RPMI8226 (cell line): ENCODE measurements at regions not wholly inside any gene's neighbourhood (a gene's known extent, or its start where the extent isn't known, plus 50 kb on each side); places are given as distances from the start of the nearest gene placed in this dataset.
"Not testable (repeated sequence)": the region's sequence is repeated elsewhere in the genome, so short reads cannot be mapped to it uniquely, and the experiment has no call there.

ENCODE experiments used
- DNase-seq: peaks from one replicate; pipeline ENCODE4 v3.0.0-alpha.2; 2015

DNA sequence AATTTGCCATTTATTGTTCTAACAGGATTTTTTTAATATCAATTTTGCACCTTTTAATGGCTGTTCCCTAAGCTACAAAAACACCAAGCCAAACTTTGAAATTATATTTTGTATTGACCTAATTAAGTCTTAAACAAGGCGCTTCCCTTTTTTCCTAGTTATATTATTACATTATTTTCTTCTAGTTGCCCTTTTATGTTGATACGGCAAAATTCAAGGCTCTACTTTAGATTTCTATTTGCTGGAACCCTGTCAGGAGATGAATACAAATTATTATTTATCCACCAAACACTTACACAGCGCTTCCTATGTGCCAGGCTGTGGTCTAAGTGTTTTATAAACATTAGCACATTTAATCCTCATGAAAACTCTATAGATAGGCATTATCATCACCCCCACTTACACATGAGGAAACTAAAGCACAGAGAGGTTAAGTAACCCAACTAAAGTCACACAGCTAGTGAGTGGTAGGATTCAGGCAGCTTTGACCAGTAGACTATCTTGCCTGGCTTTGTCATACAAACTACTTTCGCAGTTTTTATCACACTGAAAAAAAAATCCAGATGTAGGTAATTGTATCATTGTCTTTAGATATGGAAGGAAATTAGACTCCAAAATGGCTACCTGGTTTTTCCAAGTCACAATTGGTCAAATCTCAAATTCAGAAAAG is 456.5 kb downstream of the STK39 start:
- no peak for DNase-seq

DNA sequence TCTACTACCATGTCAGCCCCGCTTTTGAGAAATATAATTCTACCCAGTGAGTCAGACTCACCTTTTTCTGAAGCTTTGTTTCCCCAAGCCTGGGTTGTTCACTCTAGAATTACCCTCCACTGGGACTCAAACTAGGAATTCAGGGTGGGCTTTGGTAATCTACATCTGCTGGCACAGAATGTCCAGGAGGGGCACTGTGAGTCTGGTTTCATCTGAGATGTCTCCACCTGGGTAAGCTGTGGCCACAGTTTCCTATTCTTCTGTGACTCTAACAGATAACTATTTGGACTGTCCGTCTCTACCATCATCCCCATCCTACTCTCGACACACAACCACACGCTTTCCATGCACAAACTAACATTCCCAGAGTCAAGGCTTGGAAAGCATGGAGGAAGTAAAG is 457.2 kb downstream of the STK39 start:
- DNase-seq = no peak

- DNase-seq = no peak
Observed at GRCh38 chr2:167787562-167787961, 459.8 kb downstream of the STK39 start.

GRCh38 chr2:167787021-167787420 is 460.4 kb downstream of the STK39 start:
- DNase-seq = no peak

- DNase-seq = no peak
Observed at GRCh38 chr2:167785606-167786216, 461.7 kb downstream of the STK39 start.

DNA sequence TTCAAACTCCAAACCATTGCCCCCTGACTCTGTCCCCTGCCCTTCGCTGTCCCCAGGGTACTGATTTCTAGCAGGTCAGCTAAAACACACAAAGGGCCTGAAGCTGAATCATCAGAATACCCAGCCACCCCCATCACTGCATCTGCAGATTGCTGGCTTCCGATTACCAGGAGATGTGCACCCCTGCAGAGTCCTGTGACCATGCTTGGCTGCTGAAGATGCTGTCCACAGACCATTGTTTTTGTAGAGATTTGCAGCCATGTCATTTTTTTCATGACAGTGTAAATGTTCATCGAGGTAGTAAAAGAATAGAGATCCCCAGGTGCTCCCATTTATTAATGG is 463.3 kb downstream of the STK39 start:
- DNase-seq = no peak

GRCh38 chr2:167783261-167784083 is 463.9 kb downstream of the STK39 start:
- DNase-seq = no peak

DNA sequence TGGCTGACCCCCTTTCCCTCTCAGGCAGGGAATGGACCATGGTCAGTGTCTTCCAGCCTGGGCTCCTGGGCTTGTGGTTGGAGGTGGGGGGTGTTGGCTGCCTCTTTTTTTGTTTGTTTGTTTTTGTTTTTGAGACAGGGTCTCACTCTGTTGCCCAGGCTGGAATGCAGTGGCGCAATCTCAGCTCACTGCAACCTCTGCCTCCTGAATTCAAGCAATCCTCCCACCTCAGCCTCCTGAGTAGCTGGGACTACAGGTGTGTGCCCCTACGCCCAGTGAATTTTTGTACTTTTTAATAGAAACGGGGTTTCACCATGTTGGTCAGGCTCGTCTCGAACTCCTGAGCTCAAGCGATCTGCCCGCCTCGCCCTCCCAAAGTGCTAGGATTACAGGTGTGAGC is 465.8 kb downstream of the STK39 start:
- not testable (repeated sequence) for DNase-seq

DNA sequence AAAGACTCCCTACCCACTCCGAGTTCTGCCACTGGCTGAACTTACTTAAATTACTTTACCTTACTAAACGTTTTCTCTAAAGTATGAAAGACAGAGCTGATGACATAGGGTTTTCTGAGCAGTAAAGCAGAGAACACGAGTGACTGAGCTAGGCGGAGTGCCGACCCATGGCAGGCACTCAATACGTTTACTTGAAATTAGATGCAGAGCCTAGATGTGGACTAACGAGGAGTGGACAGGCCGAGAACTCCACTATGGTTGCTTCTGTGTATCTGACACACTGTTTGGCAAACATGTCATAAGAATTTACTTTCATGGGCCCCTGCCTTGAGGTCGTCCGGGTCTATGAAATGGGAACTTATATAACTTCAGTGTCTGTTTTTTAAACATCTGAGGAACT is 471.0 kb downstream of the STK39 start:
- DNase-seq = no peak

- no peak for DNase-seq
Observed at GRCh38 chr2:167771628-167772027, 475.8 kb downstream of the STK39 start.

- no peak for DNase-seq
Observed at GRCh38 chr2:167769020-167769419, 478.4 kb downstream of the STK39 start.

- no peak for DNase-seq
Observed at GRCh38 chr2:167767830-167768229, 479.6 kb downstream of the STK39 start.

DNA sequence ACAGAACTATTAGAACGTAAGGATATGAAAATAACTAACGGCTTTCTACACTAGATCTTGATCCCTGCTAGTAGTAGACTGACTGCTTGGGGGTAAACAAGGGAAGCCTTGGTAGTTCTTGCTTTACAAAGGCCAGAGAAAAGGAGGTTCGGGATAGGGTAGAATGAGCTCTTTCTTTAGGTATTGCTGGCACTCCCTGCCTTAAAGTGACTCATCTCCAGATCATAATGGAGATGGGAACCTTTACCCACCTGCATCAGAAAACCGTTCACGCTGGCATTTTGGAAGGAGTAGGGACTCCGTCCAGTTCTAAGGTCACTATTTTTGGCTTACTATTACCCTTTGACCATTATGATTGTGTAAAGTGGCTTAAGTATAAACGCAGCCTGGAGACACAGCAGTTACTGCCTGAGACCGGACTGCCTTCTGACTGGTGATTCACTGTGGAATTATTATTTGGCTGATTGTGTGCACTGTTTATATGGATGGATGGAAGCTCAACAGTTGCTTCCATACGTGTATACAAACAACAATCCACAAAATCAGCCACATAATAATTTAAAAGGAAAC is 482.5 kb downstream of the STK39 start:
- DNase-seq = no peak

- no peak for DNase-seq
Observed at GRCh38 chr2:167761465-167762136, 485.8 kb downstream of the STK39 start.

DNA sequence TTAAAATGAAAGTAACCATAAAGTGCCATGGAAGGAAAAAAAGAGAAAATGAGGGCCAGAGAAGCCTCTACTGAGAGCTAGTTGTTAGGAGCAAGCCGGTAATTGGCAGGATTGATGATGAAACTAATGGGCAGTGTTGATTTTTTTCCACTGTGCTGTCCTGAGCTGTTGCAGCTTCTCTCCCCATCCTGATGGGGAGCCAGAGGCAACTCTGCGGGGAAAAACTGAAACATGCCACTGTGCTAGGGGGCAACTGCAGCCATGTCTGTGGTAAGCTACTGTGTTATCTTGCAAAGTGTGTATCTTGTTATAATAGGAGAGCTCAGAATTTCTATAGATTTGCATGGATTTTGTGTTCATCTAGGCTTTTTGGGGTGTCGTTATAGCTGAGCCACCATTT is 487.9 kb downstream of the STK39 start:
- DNase-seq = no peak

- no peak for DNase-seq
Observed at GRCh38 chr2:167758292-167758691, 489.1 kb downstream of the STK39 start.

- no peak for DNase-seq
Observed at GRCh38 chr2:167756446-167756845, 490.9 kb downstream of the STK39 start.

- DNase-seq = no peak
Observed at GRCh38 chr2:167753142-167753541, 494.3 kb downstream of the STK39 start.

DNA sequence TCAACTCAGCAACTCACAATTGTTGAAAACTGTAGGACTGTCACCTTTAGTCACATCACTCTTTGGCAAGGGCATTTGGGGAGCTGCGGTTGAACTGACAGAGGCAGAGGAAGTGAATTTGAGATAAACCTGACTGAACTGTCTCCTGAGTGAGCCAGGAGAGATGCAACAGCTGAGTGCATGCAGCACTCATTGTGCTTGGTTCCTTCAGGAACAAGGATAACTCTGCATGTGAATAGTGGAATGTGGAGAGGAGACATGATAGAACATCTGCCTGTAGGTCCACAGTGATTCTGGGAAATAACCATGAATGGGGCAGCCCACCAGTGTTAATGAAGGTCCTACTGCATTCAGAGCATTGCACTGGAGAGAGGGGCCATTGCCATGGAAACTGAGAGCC is 494.7 kb downstream of the STK39 start:
- no peak for DNase-seq

- no peak for DNase-seq
Observed at GRCh38 chr2:167750675-167751074, 496.7 kb downstream of the STK39 start.

DNA sequence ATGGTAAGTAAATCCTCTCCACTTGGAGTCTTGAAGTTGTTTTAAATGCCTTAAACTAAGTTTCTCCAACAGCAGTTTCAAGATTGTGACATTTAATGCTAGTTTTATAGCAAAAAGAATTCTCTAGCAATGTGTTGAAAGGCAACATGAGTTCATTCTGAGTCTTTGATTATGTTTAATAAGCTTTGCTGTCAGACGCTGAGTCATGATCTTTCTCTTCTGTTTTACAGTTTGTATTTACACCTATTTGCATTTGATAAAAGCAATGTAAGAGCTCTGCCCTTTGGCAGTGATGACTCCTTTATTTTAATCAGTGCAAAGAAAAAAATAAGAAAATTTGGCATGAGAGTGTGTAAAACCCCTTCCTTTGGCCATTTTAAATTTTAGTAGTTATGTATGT is 497.7 kb downstream of the STK39 start:
- no peak for DNase-seq

DNA sequence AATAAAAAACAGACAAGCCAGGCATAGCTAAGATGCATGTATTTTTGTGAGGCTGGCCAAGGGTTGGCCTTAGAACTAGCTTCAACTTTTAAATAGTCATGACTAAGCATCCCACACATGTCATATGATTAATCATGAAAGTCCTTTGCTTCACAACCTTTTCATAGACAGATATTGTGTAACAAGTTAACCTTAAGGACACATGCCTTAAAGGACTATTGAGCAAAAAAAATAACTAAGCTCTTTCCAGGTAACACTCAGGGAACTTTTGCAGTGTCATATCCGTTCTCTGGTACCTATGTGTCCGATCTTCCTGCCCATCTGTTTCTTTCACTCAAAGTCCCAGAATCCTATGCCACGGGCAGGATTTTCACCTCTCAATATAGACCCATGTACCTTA is 498.4 kb downstream of the STK39 start:
- no peak for DNase-seq

GRCh38 chr2:167748536-167748935 is 498.9 kb downstream of the STK39 start:
- DNase-seq = no peak
